Suprapubic skin (tissue), 4 donors: ENCODE measurements at regions not wholly inside any gene's neighbourhood (a gene's known extent, or its start where the extent isn't known, plus 50 kb on each side); places are given as distances from the start of the nearest gene placed in this dataset.

Experiments used
- EP300 ChIP-seq: sonication (generic); formaldehyde crosslinking; IDR thresholded peaks from one replicate; pipeline ENCODE4 v1.6.1; 2017; ENCODE audit warnings: antibody characterized with exemption
- POLR2A ChIP-seq, 2 donors: fragments of 450-650 bp; IDR thresholded peaks; one replicate each; pipeline ENCODE4 v1.6.1; 2017; ENCODE audit warnings: antibody characterized with exemption in 2 of 2, mild to moderate bottlenecking in 2 of 2, moderate library complexity in 2 of 2
- POLR2AphosphoS5 ChIP-seq, 3 donors: sonication (generic); formaldehyde crosslinking; IDR thresholded peaks; one replicate each; pipeline ENCODE4 v1.6.1; 2017; ENCODE audit warnings: antibody characterized with exemption in 3 of 3
- TF ChIP-seq, protein P1 (sequence below), 2 donors: fragments of 200-600 bp in 1 of 2; fragments of 450-650 bp in 1 of 2; sonication (generic) in 1 of 2; IDR thresholded peaks; one replicate each; pipeline ENCODE4 v1.5.1; 2016 to 2019; ENCODE audit warnings: antibody characterized with exemption in 2 of 2, mild to moderate bottlenecking in 1 of 2, moderate library complexity in 1 of 2

DNA sequence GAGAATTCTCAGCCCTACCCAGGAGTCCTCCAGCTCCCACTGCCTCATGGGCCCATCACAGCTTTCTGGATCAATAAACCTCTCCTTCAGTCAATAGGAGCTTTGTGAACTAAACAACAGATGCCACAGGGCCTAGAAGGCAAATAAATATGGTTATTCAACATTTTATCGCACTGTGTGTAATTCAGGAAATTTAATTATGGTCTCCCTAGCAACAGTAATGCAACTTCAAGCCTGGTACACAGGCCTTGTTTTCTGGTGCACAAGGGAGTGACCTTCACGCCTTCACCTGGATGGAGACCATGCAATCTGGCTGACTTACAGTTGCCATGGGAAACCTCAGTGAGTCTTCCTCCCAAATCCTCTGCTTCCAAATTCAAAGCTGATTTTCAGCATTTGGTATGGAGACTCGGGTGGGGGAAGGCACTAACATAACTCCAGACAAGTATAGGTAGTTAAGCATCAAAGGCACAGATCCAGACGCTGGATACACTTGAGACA is 441.0 kb upstream of the NPVF start:
- TF ChIP-seq, protein P1, sequence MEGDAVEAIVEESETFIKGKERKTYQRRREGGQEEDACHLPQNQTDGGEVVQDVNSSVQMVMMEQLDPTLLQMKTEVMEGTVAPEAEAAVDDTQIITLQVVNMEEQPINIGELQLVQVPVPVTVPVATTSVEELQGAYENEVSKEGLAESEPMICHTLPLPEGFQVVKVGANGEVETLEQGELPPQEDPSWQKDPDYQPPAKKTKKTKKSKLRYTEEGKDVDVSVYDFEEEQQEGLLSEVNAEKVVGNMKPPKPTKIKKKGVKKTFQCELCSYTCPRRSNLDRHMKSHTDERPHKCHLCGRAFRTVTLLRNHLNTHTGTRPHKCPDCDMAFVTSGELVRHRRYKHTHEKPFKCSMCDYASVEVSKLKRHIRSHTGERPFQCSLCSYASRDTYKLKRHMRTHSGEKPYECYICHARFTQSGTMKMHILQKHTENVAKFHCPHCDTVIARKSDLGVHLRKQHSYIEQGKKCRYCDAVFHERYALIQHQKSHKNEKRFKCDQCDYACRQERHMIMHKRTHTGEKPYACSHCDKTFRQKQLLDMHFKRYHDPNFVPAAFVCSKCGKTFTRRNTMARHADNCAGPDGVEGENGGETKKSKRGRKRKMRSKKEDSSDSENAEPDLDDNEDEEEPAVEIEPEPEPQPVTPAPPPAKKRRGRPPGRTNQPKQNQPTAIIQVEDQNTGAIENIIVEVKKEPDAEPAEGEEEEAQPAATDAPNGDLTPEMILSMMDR (IDR thresholded peaks at IDR 0.05), result no peak
- TF ChIP-seq POLR2A (IDR thresholded peaks at IDR 0.05) (no peak), EP300 (no peak), POLR2AphosphoS5 (IDR thresholded peaks at IDR 0.05) (no peak)
